Inflammatory macrophage (primary cell): ENCODE measurements at regions not wholly inside any gene's neighbourhood (a gene's known extent, or its start where the extent isn't known, plus 50 kb on each side); places are given as distances from the start of the nearest gene placed in this dataset.

Source experiments
- DNase-seq, 2 donors: peaks; one replicate each; pipeline ENCODE4 v3.0.0-alpha.2; 2020 to 2022

DNA sequence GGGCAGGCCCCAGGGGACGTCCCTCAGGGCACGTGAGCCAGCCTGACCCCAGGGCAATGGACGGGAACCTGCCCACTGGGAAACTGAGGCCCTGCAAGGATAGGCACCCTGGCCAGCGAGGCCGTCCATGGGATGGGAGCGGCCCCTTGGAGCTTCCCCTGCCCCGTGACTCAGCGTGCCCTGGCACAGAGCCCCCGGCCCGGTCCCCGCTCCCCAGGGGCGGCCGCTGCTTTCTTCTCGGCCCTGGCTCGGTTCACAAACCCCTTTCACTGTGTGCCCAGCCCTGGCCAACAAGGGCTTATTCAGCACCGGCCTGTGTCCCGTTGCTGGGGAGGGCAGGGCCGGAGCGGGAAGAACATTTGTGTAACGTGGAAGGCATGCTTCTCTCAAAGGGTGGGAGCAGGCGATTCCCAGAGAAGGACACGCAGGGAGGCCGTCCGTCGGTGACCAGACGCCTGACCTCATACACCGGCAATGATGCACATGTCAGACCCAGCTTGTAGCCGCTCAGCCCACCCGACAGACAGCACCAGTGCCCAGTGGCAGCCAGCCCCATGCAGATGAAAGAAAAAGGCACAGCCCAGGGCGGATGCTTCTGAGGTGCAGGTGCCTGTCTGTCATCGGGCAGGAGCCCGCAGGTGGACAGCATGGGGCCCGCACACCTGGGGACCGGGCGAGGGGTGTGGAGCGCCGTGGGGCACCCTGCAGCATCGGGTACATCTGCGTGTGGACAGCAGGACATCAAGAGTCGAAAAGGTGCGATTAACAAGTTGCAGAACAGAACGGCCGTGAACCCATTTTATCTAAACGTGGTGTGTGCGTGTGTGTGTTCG, 94.5 kb downstream of the PDGFA start:
- DNase-seq, result no peak

DNA sequence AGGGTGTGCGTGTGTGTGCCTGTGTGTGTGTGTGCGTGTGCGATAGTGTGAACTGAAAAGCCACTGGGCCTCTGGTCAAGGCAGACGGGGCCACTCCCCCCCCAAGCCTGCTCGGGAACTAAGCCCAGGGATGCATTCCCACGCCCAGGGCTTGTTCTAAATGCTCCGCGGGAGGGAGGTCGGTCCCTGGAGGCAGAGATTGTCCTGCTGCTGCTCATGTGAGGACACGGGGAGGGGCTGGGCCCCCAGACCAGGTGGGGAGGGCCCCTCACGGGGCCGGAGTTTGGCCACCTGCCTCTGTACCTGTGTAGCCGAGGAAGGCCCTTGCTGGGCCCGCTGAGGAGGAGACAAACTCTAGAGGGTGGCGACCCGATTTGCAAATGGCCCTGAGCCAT, 93.9 kb downstream of the PDGFA start:
- no peak for DNase-seq

DNA sequence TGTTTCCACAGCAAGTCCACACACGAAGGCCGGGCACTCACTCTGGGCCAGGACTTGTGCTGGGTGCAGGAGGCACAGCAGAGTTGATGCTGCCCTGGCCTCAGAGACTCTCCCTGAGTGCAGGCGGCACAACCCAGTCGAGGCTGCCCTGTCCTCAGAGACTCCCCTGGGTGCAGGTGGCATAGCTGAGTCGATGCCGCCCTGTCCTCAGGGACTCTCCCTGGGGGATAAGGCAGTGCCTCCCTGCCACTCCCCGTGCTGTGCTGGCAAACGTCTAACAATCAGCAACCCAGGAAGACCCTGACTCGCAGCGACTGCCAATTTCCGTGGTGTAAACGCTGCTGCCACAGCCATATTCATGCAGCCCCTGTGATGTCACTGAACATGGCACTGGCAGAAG, 93.1 kb downstream of the PDGFA start:
- DNase-seq, result no peak

DNA sequence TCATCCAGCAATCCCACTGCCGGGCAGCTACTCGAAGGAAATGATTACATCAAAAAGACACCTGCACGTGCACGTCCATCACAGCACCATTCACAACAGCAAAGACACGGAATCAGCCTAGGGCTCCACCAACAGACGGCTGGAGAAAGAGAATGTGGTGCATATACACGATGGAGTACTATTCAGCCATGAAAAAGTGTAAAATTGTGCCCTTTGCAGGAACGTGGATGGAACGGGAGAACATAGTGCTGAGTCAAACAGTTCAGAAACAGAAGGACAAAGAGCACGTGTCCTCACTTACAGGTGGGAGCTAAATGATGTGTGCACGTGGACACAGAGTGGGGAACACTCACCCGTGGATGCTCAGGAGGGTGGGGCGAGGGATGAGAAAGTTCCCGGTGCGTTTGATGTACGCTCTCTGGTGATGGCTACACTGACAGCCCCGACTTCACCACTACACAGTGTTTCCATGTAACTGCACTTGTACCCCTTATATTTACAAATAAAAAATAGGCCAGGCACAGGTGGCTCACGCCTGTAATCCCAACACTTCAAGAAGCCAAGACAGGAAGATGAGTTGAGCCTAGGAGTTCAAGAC, 92.0 kb downstream of the PDGFA start:
- DNase-seq, result no peak

DNA sequence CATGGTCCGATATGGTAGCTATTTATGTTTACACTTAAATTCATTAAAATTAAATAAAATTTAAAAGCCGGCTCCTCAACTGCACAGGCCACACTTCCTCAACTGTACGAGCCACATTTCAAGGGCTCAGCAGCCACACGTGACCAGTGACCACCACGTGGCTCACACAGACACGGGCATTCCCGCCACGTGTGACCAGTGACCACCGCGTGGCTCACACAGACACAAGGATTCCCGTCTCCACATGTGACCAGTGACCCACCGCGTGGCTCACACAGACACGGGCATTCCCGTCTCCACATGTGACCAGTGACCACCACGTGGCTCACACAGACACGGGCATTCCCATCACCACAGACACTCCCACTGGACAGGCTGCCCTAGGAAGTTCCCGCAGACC, 91.3 kb downstream of the PDGFA start:
- no peak for DNase-seq

GRCh38 chr7:428927-429827, 90.5 kb downstream of the PDGFA start:
- DNase-seq, result no peak

DNA sequence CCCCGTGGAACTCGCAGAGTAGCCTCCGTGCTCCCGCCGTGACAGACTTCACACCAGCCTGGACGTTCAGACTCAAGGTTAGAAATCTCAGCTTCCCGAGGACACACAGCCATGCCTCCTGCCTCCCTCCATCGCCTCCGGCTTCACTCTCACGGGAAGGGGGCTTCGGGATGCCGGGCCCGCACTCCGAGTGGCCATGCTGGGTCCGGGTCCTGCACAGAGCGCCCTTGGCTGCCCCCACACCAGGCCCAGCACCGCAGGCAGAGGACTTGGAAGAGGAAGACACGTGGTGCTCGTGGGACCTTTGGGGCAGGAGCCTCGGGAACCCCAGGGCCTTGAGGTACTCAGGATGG, 89.8 kb downstream of the PDGFA start:
- DNase-seq, result no peak

- DNase-seq, result no peak
Observed at GRCh38 chr7:431041-431440, 88.6 kb downstream of the PDGFA start.

- no peak for DNase-seq
Observed at GRCh38 chr7:431658-432111, 88.0 kb downstream of the PDGFA start.

GRCh38 chr7:432256-432655, 87.4 kb downstream of the PDGFA start:
- no peak for DNase-seq

DNA sequence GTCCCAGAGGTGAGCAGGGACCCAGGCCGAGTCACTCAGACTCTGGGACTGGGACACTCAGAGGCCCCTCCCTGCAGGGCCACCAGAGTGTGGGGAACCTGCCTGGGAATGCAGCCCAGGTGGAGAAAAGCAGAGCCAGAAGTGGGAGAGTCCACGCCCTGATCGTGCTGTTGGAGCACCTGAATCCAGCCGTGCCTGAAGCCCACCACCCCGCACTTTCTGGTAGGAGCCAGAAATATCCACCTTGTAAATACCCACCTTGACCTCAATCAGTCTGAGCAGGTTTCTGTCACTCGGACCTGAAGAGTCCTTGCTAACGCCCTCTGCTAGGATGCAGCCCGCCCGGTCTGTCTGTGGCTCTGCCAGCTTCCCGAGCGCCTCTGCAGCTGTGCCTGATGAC, 86.7 kb downstream of the PDGFA start:
- DNase-seq, result no peak

DNA sequence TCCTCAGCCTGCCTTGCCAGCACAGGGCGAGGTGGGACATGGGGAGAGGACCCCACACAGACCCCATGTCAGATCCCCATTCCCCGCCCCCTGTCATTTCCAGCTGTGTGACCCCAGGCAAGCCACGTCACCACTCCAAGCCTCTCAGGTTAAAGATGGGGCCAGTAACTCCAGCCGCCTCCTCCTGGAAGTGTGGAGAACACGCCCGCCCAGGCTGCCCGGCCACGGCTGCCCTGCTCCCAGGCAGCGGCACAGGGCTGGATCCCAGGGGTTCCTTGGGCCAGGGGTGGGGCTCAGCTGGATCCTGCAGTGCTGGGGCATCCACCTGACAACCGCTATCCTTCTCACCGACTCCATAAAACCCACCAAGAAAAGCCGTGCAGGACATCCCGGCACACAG, 86.1 kb downstream of the PDGFA start:
- DNase-seq, result no peak

- DNase-seq, result no peak
Observed at GRCh38 chr7:434891-435629, 84.6 kb downstream of the PDGFA start.

DNA sequence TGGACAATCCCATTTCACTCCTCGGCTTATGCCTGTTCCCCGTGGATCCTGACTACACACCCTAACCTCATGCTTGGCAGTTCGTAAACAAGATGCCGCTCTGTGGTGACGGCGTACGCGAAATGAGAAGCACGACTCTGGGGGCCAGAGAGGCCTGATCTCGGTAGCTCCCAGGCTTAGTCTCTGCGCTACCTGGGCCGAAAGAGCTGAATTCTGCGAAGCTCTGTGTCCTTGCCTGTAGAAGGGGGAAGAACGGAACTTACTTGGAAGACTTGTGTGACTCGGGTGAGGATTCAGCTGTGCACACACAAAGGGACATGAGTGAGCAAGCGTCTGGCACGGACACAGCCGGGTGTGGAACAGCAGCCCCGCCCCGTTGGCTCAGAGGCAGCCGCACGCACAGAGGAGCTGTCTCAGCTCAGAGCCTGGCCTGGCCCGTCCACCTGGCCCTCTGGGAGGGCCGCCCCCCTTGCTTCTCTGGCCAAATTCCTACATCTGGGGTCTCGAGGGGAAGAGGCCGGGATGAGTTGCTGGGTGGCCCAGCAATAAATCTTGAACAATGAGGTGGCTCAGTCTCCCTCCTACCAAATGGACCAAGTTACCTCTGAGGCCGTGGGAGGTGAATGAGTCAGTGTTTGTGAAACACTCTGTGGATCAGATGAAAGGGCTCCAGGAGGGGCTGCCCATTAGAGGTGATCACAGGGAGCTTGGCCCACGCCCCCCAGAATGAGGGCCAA, 83.8 kb downstream of the PDGFA start:
- DNase-seq, result no peak

DNA sequence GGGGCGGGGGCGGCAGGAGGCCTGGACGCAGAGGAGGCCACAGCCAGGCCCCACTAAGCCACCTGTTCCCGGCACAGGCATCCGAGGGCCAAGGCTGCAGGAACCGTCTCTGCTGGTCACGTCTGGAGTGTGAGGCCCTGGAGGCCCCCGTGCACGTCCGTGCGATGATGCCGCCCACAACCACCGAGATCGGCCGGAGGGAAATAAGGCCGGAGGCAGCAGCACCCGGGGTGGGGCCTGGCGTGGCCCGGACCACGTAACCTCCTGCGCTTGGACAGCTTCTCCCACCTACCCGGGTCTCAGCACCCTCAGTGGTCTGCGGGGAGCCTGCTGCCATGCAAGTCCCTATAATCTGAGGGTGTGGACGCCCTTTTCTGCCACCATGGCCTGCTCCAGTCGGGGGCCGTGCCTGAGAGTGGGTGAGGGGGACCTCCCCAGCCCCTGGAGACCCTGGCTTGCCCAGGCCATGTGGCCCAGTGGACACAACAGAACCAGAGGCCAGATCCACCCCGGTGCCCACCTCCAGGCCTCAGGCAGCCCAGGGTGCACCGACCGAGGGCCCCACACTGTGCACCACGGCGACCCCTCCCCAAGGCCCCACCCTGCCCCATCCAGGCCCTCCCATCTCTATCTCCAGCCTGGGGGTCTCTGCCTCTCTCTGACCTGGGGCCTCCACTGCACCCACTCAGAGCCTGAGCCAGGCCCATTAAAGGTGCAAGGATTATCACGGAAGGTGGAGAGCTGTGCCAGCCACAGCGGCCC, 83.1 kb downstream of the PDGFA start:
- DNase-seq, result no peak

DNA sequence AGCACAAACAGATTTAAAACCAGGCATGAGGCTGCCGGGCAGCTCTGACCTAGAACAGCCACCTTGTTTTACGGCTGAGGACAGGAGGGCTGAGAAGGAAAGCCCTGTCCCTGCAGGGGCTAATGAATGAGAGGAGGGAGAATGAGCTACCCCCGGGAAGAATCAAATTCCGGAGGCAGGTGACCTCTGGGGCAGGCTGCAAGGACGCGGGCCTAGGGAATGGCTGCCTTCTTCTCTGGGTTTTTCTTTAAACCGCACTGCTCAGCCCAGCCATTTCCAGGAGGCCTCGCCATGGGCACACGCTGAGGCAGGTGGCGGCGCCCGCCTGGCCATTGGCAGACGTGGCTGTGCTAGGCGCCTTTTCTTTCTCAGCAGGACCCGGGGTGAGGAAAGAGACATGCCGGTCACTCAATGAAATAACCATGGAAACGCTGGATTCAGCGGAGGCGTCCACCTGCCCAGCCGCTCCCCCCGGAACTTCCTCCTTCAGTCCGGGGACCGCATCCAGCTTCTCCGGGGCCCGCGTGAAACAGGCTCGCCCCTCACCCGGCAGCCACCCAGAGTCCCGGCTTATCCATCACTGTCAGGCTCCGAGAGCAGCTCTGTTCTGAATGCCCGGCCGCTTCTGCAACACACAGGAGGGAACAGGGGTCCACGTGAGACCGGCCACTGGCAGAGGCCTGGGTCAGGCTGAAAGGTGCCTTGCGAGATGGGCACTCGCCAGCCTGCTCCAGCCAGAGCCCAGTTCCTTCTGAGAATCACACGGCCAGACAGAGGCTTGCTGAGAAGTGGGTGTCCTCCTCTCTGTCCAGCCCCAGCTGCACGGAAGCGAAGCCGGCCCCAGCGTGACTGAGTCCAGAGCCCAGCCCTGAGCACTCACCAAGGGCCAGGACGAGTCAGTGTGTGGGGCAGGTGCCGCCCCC, 82.1 kb downstream of the PDGFA start:
- no peak for DNase-seq

DNA sequence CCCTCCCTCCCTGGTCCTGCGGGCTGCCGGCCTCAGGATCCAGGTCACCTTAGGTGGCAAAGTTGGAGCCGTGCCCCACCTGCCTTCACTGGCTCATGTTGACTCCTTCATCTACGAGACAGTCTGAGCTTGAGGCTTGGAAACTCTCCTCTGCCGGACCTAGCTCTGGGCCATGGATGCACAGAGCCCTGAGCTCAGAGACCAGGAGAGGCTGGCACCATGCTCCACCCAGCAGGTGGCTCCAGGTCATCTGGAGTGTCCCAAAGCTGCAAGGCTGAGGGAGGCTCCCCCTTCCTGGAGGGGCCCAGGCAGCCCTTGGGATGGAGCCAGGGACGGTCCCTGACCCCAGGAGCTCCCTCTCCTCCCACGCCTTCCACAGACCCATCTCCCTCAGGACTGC, 81.3 kb downstream of the PDGFA start:
- no peak for DNase-seq

DNA sequence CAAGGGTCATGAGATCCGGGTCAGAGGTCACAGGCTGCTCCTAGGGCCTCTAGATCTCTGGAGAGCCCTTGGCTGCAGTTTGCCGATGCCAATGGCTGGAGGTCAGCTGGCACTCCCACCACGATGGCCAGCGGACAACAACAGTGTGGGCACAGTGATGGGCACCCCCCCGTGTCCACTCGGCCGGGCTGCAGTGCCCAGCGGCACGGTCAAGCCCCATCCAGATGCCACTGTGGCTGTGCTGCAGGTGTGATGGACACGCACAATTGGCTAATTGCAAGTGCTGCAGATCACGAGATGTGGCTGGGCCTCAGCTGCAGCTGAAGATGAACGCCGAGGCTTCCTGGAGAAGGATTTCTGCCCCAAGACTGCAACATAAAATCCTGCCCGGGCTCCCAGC, 80.7 kb downstream of the PDGFA start:
- no peak for DNase-seq

DNA sequence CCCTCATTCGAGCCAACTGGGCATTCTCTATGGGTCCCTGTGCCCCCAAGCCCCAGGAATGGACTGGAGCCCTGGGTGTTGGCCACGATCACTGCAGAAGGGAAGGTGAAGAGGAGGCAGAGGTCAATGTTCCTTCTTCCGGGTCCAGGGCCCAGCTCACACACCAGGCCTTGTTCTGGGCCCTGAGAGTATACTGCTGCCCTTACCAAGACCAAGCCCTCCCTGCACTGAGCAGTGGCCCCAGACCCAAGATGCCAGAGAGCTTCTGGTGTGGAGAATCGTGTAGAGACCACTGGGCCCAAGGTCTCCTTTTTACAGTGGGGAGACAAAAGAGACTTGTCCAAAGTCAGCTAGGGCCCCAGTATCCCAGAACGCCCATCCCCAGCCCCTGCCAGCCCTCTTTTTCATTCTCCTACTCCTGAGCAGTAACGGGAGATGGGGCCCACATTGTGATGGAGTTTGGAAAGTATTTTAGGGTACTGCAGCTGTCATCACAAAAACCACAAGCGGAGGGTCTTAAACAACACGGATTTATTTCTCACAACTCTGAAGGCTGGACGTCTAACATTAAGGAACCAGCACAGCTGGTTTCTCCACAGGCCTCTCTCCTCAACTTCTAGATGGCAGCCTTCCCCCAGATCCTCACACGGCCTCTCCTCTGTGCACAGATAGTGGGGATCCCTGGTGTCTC, 79.4 kb downstream of the PDGFA start:
- no peak for DNase-seq
